Neural cell (in vitro differentiated cells): ENCODE measurements at regions not wholly inside any gene's neighbourhood (a gene's known extent, or its start where the extent isn't known, plus 50 kb on each side); places are given as distances from the start of the nearest gene placed in this dataset.

Source experiments
- H2AFZ ChIP-seq: fragments of 200-600, 300-800 bp; sonication (generic), shearing (Covaris generic); 2 replicates; pipeline ENCODE4 v1.6.0; 2014; ENCODE audit warnings: low read depth, mild to moderate bottlenecking, antibody characterized with exemption, low read length, moderate library complexity
- H3F3A ChIP-seq: fragments of 200-600 bp; shearing (Covaris generic); 2 replicates; pipeline ENCODE4 v1.6.1; 2016; ENCODE audit warnings: mild to moderate bottlenecking, moderate library complexity, mixed read lengths, antibody characterized with exemption, low read length; ENCODE audit not compliant: insufficient read depth, poor library complexity, severe bottlenecking
- H3K27ac ChIP-seq: fragments of 200-600, 300-800 bp; sonication (generic), shearing (Covaris generic); 2 replicates; pipeline ENCODE4 v1.5.1; 2014; ENCODE audit warnings: mild to moderate bottlenecking, low read length, moderate library complexity
- H3K27me3 ChIP-seq: fragments of 300-800, 200-600 bp; sonication (generic), shearing (Covaris generic); 2 replicates; pipeline ENCODE4 v1.6.0; 2014; ENCODE audit warnings: mild to moderate bottlenecking, low read depth, low read length, moderate library complexity; ENCODE audit not compliant: insufficient read depth
- H3K36me3 ChIP-seq: fragments of 300-800, 200-600 bp; sonication (generic), shearing (Covaris generic); 2 replicates; pipeline ENCODE4 v1.5.1; 2014; ENCODE audit warnings: mild to moderate bottlenecking, antibody characterized with exemption, low read length, moderate library complexity; ENCODE audit not compliant: insufficient read depth
- H3K4me2 ChIP-seq: fragments of 300-800, 200-600 bp; sonication (generic), shearing (Covaris generic); 2 replicates; pipeline ENCODE4 v1.6.0; 2014; ENCODE audit warnings: mild to moderate bottlenecking, low read length
- H3K4me3 ChIP-seq: fragments of 300-800, 200-600 bp; sonication (generic), shearing (Covaris generic); 2 replicates; pipeline ENCODE4 v1.5.1; 2014; ENCODE audit warnings: mild to moderate bottlenecking, low read length, moderate library complexity
- H3K79me2 ChIP-seq: fragments of 200-600 bp; shearing (Covaris generic); replicated peaks from 2 replicates; pipeline ENCODE4 v1.6.0; 2014; ENCODE audit warnings: mild to moderate bottlenecking, low read length, moderate library complexity; ENCODE audit not compliant: insufficient read depth
- H3K9ac ChIP-seq: fragments of 300-800, 200-600 bp; sonication (generic), shearing (Covaris generic); 2 replicates; pipeline ENCODE4 v1.6.1; 2016; ENCODE audit warnings: mild to moderate bottlenecking, low read length, mixed read lengths
- H3K9me2 ChIP-seq: fragments of 200-600 bp; shearing (Covaris generic); 2 replicates; pipeline ENCODE4 v1.6.1; 2016; ENCODE audit warnings: mild to moderate bottlenecking, low read length, mixed read lengths; ENCODE audit not compliant: insufficient read depth
- H3K9me3 ChIP-seq: fragments of 200-600, 300-800 bp; sonication (generic), shearing (Covaris generic); 2 replicates; pipeline ENCODE4 v1.6.1; 2016; ENCODE audit warnings: mild to moderate bottlenecking, mixed run types, low read length, moderate library complexity, mixed read lengths
- H4K20me1 ChIP-seq: fragments of 200-600 bp; shearing (Covaris generic); 2 replicates; pipeline ENCODE4 v1.6.1; 2016; ENCODE audit warnings: mild to moderate bottlenecking, mixed run types; ENCODE audit not compliant: insufficient read depth
- CTCF ChIP-seq: fragments of 450-650 bp; IDR thresholded peaks from 2 replicates; pipeline ENCODE4 v1.5.1; 2014; ENCODE audit warnings: antibody characterized with exemption, mild to moderate bottlenecking, moderate library complexity; ENCODE audit not compliant: poor library complexity, severe bottlenecking
- EP300 ChIP-seq: fragments of 450-650 bp; conservative IDR thresholded peaks from 2 replicates; pipeline ENCODE4 v1.6.1; 2014; ENCODE audit warnings: antibody characterized with exemption, mild to moderate bottlenecking, moderate library complexity; ENCODE audit not compliant: poor library complexity, severe bottlenecking
- EZH2 ChIP-seq: fragments of 200-600, 300-800 bp; shearing (Covaris generic), sonication (generic); IDR thresholded peaks from 2 replicates; pipeline ENCODE4 v1.6.1; 2014; ENCODE audit warnings: antibody characterized with exemption, low read length, borderline replicate concordance, mild to moderate bottlenecking; ENCODE audit not compliant: insufficient read depth, poor library complexity, severe bottlenecking
- MXI1 ChIP-seq: fragments of 450-650 bp; conservative IDR thresholded peaks from 2 replicates; pipeline ENCODE4 v1.6.1; 2014; ENCODE audit warnings: antibody characterized with exemption, mild to moderate bottlenecking; ENCODE audit not compliant: poor library complexity, severe bottlenecking
- POLR2AphosphoS5 ChIP-seq: IDR thresholded peaks from 2 replicates; pipeline ENCODE4 v1.6.1; 2012
- RAD21 ChIP-seq: fragments of 450-650 bp; conservative IDR thresholded peaks from 2 replicates; pipeline ENCODE4 v1.6.1; 2014; ENCODE audit warnings: antibody characterized with exemption, mild to moderate bottlenecking, moderate library complexity
- REST ChIP-seq: IDR thresholded peaks from 2 replicates; pipeline ENCODE4 v1.6.1; 2012; ENCODE audit warnings: borderline replicate concordance
- SMC3 ChIP-seq: fragments of 450-650 bp; conservative IDR thresholded peaks from 2 replicates; pipeline ENCODE4 v1.6.1; 2014; ENCODE audit warnings: antibody characterized with exemption, mild to moderate bottlenecking, moderate library complexity; ENCODE audit not compliant: poor library complexity
- TAF1 ChIP-seq: IDR thresholded peaks from 2 replicates; pipeline ENCODE4 v1.6.1; 2012; ENCODE audit warnings: low read depth

- no peaks in the 10 kb centered on the region for H3K9me3 ChIP-seq
- no peaks in the 10 kb centered on the region for H3K36me3 ChIP-seq
- H3K9ac ChIP-seq = no peak overlapping the region
- no peak for TF ChIP-seq TAF1
- H3F3A ChIP-seq = no peaks in the 10 kb centered on the region
- no peak overlapping the region for H3K27ac ChIP-seq
- H3K79me2 ChIP-seq = no peaks in the 10 kb centered on the region
- H4K20me1 ChIP-seq = no peaks in the 10 kb centered on the region
- no peak overlapping the region for H3K4me3 ChIP-seq
- no peak overlapping the region for H3K4me2 ChIP-seq
- H3K27me3 ChIP-seq = no peaks in the 10 kb centered on the region
- H3K9me2 ChIP-seq = no peaks in the 10 kb centered on the region
- no peak overlapping the region for H2AFZ ChIP-seq
Observed at GRCh38 chr18:38454764-38455469, 889.3 kb upstream of the CELF4 start.

- H3K79me2 ChIP-seq = no peaks in the 10 kb centered on the region
- H3K4me3 ChIP-seq = no peak overlapping the region
- no peaks in the 10 kb centered on the region for H3K9me3 ChIP-seq
Observed at GRCh38 chr18:38453880-38454279, 888.3 kb upstream of the CELF4 start.

More at GRCh38 chr18:38453880-38454279, 888.3 kb upstream of the CELF4 start:
- Histone ChIP-seq H3K4me2 (no peak overlapping the region), H3K27me3 (no peaks in the 10 kb centered on the region), H3K9me2 (no peaks in the 10 kb centered on the region), H3K27ac (no peak overlapping the region), H3F3A (no peaks in the 10 kb centered on the region), H2AFZ (no peak overlapping the region), H4K20me1 (no peaks in the 10 kb centered on the region), H3K36me3 (no peaks in the 10 kb centered on the region), H3K9ac (no peak overlapping the region)
- no peak for TF ChIP-seq EZH2
- no peak for TF ChIP-seq REST
- no peak for TF ChIP-seq EP300
- TF ChIP-seq POLR2AphosphoS5 = no peak
- no peak for TF ChIP-seq RAD21
- TF ChIP-seq MXI1 = no peak
- TF ChIP-seq CTCF = no peak
- TF ChIP-seq SMC3 = no peak
